ENCODE measurements at regions not wholly inside any gene's neighbourhood (a gene's known extent, or its start where the extent isn't known, plus 50 kb on each side); places are given as distances from the start of the nearest gene placed in this dataset.

DNA sequence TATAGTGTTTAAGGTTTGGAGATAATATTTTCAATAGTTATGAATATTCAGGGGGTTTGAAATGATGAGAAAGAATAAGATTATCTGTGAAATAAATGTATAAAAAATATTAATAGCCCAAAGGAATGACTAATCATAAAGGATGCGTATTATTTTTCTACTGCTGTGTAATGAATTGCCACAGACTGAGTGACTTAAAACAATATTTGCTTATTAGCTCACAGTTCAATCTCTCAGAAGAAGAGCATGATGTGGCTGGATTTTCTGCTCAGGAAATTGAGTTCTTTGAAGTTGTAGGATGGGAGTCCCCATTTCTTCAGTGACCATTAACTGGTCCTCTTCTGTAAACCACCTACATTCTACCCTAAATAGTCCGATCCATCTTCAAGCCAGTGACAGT is 1680.8 kb upstream of the AGA start:
- Histone ChIP-seq H3K9me3 (no peaks in the 10 kb centered on the region), H3K27me3 (no peaks in the 10 kb centered on the region), H3K4me3 (ENCODE audit: low read depth, low read length) (no peak overlapping the region), H3K36me3 (no peaks in the 10 kb centered on the region), H3K4me1 (no peaks in the 10 kb centered on the region)
- DNase-seq: no peak
- TF ChIP-seq, protein P1, sequence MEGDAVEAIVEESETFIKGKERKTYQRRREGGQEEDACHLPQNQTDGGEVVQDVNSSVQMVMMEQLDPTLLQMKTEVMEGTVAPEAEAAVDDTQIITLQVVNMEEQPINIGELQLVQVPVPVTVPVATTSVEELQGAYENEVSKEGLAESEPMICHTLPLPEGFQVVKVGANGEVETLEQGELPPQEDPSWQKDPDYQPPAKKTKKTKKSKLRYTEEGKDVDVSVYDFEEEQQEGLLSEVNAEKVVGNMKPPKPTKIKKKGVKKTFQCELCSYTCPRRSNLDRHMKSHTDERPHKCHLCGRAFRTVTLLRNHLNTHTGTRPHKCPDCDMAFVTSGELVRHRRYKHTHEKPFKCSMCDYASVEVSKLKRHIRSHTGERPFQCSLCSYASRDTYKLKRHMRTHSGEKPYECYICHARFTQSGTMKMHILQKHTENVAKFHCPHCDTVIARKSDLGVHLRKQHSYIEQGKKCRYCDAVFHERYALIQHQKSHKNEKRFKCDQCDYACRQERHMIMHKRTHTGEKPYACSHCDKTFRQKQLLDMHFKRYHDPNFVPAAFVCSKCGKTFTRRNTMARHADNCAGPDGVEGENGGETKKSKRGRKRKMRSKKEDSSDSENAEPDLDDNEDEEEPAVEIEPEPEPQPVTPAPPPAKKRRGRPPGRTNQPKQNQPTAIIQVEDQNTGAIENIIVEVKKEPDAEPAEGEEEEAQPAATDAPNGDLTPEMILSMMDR (IDR thresholded peaks at IDR 0.05; ENCODE audit: low read depth, low read length): no peak

DNA sequence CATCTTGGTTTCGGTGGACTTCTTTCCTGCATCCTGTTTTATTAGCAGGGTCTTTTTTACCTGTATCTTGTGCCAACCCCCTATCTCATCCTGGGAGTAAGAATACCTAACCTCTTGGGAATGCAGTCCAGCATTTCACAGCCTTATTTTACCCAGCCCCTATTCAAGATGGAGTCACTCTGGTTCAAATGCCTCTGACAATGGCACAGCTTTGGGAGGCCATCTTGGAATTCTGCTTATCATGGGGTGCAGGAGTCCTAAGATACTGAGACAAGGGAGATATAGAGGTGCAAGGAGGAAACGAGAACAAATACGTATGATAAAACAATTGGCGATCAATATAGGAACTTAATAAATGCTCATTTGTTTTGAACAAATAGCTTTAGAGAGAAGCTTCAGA is 1682.2 kb upstream of the AGA start:
- Histone ChIP-seq H3K9me3 (no peaks in the 10 kb centered on the region), H3K4me3 (ENCODE audit: low read depth, low read length) (no peak overlapping the region), H3K36me3 (no peaks in the 10 kb centered on the region), H3K4me1 (no peaks in the 10 kb centered on the region), H3K27me3 (no peaks in the 10 kb centered on the region)
- no peak for DNase-seq
- TF ChIP-seq, protein P1 (IDR thresholded peaks at IDR 0.05; ENCODE audit: low read depth, low read length): no peak

DNA sequence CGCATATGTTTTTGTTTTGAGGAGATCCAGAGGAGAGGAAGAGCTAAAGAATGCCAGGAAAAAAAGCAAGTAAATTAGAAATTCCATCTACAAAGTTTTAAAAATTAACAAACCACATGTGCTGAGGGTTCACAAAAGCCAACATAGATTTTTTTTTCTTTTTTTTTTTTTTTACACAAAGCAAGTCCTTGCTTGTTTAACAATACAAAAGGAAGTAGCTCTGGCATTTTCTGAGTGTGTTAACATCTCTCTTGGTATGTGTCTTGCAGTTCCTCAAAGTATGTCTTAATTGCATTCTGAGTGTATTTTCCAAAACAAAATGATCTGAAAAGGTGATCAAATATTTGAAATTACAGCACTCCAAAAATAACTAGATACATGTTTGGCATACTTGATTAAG is 1682.7 kb upstream of the AGA start:
- H3K4me3 ChIP-seq (ENCODE audit: low read depth, low read length): no peak overlapping the region
- no peaks in the 10 kb centered on the region for H3K4me1 ChIP-seq
- no peaks in the 10 kb centered on the region for H3K9me3 ChIP-seq
- DNase-seq: no peak
- no peaks in the 10 kb centered on the region for H3K36me3 ChIP-seq
- H3K27me3 ChIP-seq: no peaks in the 10 kb centered on the region
- TF ChIP-seq, protein P1 (IDR thresholded peaks at IDR 0.05; ENCODE audit: low read depth, low read length): no peak

DNA sequence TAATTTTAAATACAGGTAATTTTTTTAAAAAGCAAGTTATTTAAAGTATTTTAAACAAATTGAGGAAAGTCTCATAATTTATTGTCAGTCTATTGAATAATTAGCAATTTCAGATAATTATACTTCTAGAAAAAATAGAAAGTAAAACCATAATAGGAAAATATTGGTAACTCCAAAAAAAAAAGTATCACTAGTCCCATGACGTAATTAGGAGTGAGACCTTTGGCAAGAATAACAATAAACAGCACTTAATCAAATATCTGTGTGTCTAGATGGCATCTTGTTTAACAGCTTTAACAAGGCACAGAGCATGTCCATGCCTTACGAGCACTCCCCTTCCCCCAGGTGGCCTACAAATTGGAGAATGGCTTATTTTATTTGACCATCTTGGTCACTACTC is 1683.6 kb upstream of the AGA start:
- DNase-seq: no peak
- TF ChIP-seq, protein P1 (IDR thresholded peaks at IDR 0.05; ENCODE audit: low read depth, low read length): no peak

DNA sequence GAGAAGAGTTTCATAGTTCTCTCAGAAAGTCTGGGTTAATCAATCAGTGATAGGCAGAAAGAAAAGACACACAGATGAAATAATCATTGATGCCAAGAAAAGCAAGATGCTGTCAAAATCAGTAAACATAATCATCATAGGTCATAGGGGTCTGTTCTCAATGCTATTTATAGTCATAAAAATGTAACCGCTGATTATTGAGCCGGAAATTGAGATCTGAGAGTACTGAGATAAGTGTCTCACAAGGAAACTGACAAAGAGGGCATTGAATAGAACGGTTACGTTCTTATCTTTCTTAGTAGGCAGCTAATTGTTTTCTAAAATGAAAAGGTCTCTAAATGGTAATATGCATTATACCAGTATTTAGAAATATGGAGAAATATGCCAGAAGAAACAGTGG is 1686.1 kb upstream of the AGA start:
- TF ChIP-seq, protein P1 (IDR thresholded peaks at IDR 0.05; ENCODE audit: low read depth, low read length): no peak
- DNase-seq: no peak
- H3K36me3 ChIP-seq: no peaks in the 10 kb centered on the region
- H3K4me1 ChIP-seq: no peaks in the 10 kb centered on the region
- H3K27me3 ChIP-seq: no peaks in the 10 kb centered on the region
- no peak overlapping the region for H3K4me3 ChIP-seq (ENCODE audit: low read depth, low read length)
- no peaks in the 10 kb centered on the region for H3K9me3 ChIP-seq

More for the DNA sequence above, 1683.6 kb upstream of the AGA start:
- Histone ChIP-seq H3K4me1 (no peaks in the 10 kb centered on the region), H3K36me3 (no peaks in the 10 kb centered on the region), H3K4me3 (ENCODE audit: low read depth, low read length) (no peak overlapping the region), H3K9me3 (no peaks in the 10 kb centered on the region), H3K27me3 (no peaks in the 10 kb centered on the region)

DNA sequence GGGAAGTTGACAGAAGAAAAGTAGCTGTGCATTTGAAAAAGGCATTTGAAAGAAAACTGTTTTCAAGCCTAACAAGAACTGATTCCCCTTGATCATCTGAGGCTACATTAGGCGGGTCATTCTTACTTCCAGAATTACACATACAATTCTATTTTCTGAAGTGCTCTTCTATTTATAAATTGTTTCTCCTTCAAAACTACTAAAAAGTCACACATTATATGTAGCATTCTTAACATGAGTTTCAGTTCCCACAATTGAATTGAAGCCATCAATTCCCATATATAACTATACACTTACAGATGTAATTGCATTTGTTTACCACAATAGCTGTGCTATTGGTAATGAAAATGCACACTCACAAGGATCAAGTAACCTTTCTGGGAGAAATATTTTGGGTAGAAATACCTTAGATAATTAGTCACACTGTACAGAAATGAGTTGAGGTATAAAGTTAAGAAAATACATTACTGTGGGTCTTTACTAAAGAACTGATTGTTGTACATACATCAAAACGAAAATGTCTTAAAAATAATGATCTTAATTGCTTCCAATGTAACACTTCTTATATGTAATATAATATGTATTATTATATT is 1688.0 kb upstream of the AGA start:
- TF ChIP-seq, protein P1 (IDR thresholded peaks at IDR 0.05; ENCODE audit: low read depth, low read length): no peak
- Histone ChIP-seq H3K4me3 (ENCODE audit: low read depth, low read length) (no peak overlapping the region), H3K4me1 (no peaks in the 10 kb centered on the region), H3K36me3 (no peaks in the 10 kb centered on the region), H3K27me3 (no peaks in the 10 kb centered on the region), H3K9me3 (no peaks in the 10 kb centered on the region)
- no peak for DNase-seq
